Astrocyte (in vitro differentiated cells and primary cell): ENCODE measurements at regions not wholly inside any gene's neighbourhood (a gene's known extent, or its start where the extent isn't known, plus 50 kb on each side); places are given as distances from the start of the nearest gene placed in this dataset.

ENCODE experiments used
- CTCF ChIP-seq: IDR thresholded peaks from 2 replicates; pipeline ENCODE4 v1.5.1; 2011; ENCODE audit warnings: low read depth, mild to moderate bottlenecking, inconsistent platforms, low read length, moderate library complexity; ENCODE audit not compliant: insufficient read depth
- EZH2 ChIP-seq: IDR thresholded peaks from 2 replicates; pipeline ENCODE4 v1.6.1; 2012; ENCODE audit warnings: mild to moderate bottlenecking, low read length, inconsistent platforms; ENCODE audit not compliant: insufficient read depth

GRCh38 chr2:104425850-104426595, 427.9 kb upstream of the POU3F3 start:
- TF ChIP-seq CTCF (no peak), EZH2 (no peak)
